Endometrial microvascular endothelial cells (primary cell): ENCODE measurements at regions not wholly inside any gene's neighbourhood (a gene's known extent, or its start where the extent isn't known, plus 50 kb on each side); places are given as distances from the start of the nearest gene placed in this dataset.

Experiments used
- in situ Hi-C: cut with HindIII; loops from 2 replicates; pipeline ENCODE4 v1.10.0; 2017; ENCODE audit warnings: low sequenced_read_pairs, low pct_unique_long_range_greater_than_20kb; ENCODE audit errors: inconsistent ontology term

- in situ Hi-C loops: no loop called here
Observed at GRCh38 chr15:45743426-45744235, 108.8 kb downstream of the SQOR start.

GRCh38 chr15:45744236-45744589, 109.4 kb downstream of the SQOR start:
- in situ Hi-C loops: no loop called here

GRCh38 chr15:45747426-45747825, 112.6 kb downstream of the SQOR start:
- in situ Hi-C loops: no loop called here

- in situ Hi-C loops: no loop called here
Observed at GRCh38 chr15:45751629-45752028, 116.8 kb downstream of the SQOR start.

GRCh38 chr15:45759936-45760335, 125.1 kb downstream of the SQOR start:
- in situ Hi-C loops: no loop called here

GRCh38 chr15:45762726-45763125, 127.9 kb downstream of the SQOR start:
- in situ Hi-C loops: no loop called here

- in situ Hi-C loops: no loop called here
Observed at GRCh38 chr15:45763170-45763869, 128.5 kb downstream of the SQOR start.

- in situ Hi-C loops: no loop called here
Observed at GRCh38 chr15:45773149-45773548, 138.3 kb downstream of the SQOR start.

- in situ Hi-C loops: no loop called here
Observed at GRCh38 chr15:45776772-45777171, 141.9 kb downstream of the SQOR start.

- in situ Hi-C loops: no loop called here
Observed at GRCh38 chr15:45777781-45778180, 143.0 kb downstream of the SQOR start.

- in situ Hi-C loops: no loop called here
Observed at GRCh38 chr15:45780352-45780751, 145.5 kb downstream of the SQOR start.

GRCh38 chr15:45784656-45785055, 149.8 kb downstream of the SQOR start:
- in situ Hi-C loops: no loop called here

- in situ Hi-C loops: no loop called here
Observed at GRCh38 chr15:45785897-45786296, 151.1 kb downstream of the SQOR start.

- in situ Hi-C loops: no loop called here
Observed at GRCh38 chr15:45790325-45790943, 155.6 kb downstream of the SQOR start.

GRCh38 chr15:45794304-45794703, 159.5 kb downstream of the SQOR start:
- in situ Hi-C loops: no loop called here

- in situ Hi-C loops: no loop called here
Observed at GRCh38 chr15:45794712-45795439, 160.0 kb downstream of the SQOR start.

- in situ Hi-C loops: no loop called here
Observed at GRCh38 chr15:45795440-45796069, 160.7 kb downstream of the SQOR start.

- in situ Hi-C loops: no loop called here
Observed at GRCh38 chr15:45796433-45796832, 161.6 kb downstream of the SQOR start.

GRCh38 chr15:45799508-45799907, 164.7 kb downstream of the SQOR start:
- in situ Hi-C loops: no loop called here
